Activated T-cell treated with anti-CD3 and anti-CD28 coated beads for 48 hours (primary cell): ENCODE measurements at regions not wholly inside any gene's neighbourhood (a gene's known extent, or its start where the extent isn't known, plus 50 kb on each side); places are given as distances from the start of the nearest gene placed in this dataset.
"Not testable (repeated sequence)": the region's sequence is repeated elsewhere in the genome, so short reads cannot be mapped to it uniquely, and the experiment has no call there.

Source experiments
- DNase-seq: peaks from one replicate; pipeline ENCODE4 v3.0.0-alpha.2; 2020; ENCODE audit warnings: low read depth

DNA sequence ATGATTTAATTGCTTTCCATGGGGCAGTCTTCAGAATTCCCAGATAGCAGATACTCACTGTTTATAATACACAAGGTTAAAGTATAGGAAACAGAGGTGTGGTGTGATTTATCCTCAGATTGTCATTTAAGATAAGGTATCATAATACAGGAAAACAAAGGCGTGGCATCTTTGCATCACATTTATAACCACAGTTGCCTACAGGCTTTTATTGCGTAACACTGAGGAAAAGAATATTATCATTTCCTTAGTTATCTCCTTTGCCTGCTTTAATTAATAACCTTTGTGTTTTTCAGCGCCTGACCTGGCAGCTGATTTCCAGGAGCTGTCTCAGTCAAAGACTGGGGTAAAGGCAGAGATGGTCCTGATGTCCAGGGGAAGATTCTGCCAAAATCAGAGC, 68.8 kb downstream of the SSX7 start:
- no peak for DNase-seq

- DNase-seq: no peak
Measured at GRCh38 chrX:52577464-52578173, 60.8 kb upstream of the XAGE1B start.

GRCh38 chrX:52576946-52577345, 60.1 kb upstream of the XAGE1B start:
- DNase-seq: no peak

GRCh38 chrX:52576474-52576873, 59.6 kb upstream of the XAGE1B start:
- DNase-seq: no peak

- peak; percentile 1 for DNase-seq
Measured at GRCh38 chrX:52574416-52575275, 57.8 kb upstream of the XAGE1B start.

DNA sequence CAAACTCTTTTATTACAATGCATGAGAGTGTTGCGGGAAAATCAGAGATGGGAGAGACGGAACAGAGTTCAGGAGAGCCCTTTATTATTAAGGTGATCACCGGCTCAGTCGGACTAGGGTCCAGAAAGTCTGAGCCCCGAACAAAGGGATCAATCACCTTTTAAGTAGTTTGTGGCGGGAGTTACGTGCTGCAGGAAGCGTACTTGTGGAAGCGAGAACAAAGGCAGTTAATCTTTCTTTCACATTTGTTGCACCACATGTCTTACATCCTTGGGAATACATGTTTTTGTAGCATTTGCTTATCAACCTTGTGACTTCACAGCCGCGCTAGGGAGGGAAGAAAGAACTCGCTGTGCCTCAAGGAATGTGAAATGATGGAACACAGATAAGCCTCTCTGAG, 51.3 kb upstream of the XAGE1B start:
- DNase-seq: not testable (repeated sequence)
